ENCODE measurements at regions not wholly inside any gene's neighbourhood (a gene's known extent, or its start where the extent isn't known, plus 50 kb on each side); places are given as distances from the start of the nearest gene placed in this dataset.

DNA sequence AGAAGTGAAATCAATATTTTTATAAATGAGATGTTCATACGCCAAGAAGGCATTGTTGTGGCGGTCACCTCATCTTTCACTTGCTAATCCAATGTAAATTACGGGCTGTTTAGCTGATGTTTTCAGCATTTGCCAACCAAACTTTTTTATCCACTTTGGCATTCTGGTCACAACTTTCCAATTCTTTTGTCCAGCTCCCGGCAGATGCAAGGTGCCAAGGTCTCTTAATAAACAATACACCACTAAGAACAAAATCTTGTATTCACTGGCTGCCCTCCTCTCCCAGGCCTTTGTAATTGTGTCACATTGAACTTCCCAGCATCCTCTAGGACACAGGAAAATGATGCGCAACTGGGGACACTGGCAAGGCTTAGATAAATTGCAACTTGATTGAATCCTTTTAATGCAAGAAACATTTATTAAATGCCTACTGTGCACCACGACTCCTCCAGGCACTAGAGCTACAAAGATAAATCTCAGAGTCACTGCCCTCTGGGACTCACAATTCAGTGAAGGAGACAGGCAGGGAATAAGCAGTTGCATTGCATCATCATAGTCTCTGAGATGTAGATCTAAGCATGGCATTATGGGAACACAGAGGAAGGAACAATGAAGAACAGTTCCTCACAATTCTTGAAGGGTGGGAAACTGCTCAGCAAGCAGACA lies 165.4 kb upstream of the C16orf82 start:
- TF ChIP-seq, protein P1, sequence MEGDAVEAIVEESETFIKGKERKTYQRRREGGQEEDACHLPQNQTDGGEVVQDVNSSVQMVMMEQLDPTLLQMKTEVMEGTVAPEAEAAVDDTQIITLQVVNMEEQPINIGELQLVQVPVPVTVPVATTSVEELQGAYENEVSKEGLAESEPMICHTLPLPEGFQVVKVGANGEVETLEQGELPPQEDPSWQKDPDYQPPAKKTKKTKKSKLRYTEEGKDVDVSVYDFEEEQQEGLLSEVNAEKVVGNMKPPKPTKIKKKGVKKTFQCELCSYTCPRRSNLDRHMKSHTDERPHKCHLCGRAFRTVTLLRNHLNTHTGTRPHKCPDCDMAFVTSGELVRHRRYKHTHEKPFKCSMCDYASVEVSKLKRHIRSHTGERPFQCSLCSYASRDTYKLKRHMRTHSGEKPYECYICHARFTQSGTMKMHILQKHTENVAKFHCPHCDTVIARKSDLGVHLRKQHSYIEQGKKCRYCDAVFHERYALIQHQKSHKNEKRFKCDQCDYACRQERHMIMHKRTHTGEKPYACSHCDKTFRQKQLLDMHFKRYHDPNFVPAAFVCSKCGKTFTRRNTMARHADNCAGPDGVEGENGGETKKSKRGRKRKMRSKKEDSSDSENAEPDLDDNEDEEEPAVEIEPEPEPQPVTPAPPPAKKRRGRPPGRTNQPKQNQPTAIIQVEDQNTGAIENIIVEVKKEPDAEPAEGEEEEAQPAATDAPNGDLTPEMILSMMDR (IDR thresholded peaks at IDR 0.05) = no peak
- H3K27ac ChIP-seq = no peak overlapping the region
- H3K4me3 ChIP-seq = no peak overlapping the region
- DNase-seq (no peak), ATAC-seq (no peak)
- H3K9me3 ChIP-seq = no peaks in the 10 kb centered on the region
- no peaks in the 10 kb centered on the region for H3K36me3 ChIP-seq
- no peaks in the 10 kb centered on the region for H3K4me1 ChIP-seq
- no peaks in the 10 kb centered on the region for H3K27me3 ChIP-seq
- intact Hi-C loops (cut with DNase I) = no loop called here

DNA sequence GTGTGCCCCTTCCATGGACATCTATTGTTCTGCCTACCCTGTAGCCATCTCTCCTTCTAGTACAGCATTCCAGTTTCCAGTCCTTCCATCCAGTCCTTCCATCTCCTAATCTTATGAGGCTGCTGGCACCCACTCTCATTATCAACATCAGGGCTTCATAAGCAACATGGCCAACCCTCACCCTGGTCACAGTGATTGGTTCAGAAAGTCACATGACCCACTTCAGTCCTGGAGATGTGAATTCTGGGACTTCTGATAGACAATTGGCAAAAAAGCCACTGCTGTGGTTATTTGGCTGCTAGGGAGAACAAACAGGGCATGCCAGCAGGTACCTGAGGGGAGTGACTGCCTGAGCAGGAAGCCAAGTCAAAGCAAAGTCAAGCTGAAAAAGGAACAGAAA lies 164.7 kb upstream of the C16orf82 start:
- intact Hi-C loops (cut with DNase I) = no loop called here
- H3K9me3 ChIP-seq = no peaks in the 10 kb centered on the region
- no peak overlapping the region for H3K4me3 ChIP-seq
- H3K4me1 ChIP-seq = no peaks in the 10 kb centered on the region
- no peak overlapping the region for H3K27ac ChIP-seq
- TF ChIP-seq, protein P1 (IDR thresholded peaks at IDR 0.05) = no peak
- no peaks in the 10 kb centered on the region for H3K36me3 ChIP-seq
- DNase-seq (no peak), ATAC-seq (no peak)
- H3K27me3 ChIP-seq = no peaks in the 10 kb centered on the region

DNA sequence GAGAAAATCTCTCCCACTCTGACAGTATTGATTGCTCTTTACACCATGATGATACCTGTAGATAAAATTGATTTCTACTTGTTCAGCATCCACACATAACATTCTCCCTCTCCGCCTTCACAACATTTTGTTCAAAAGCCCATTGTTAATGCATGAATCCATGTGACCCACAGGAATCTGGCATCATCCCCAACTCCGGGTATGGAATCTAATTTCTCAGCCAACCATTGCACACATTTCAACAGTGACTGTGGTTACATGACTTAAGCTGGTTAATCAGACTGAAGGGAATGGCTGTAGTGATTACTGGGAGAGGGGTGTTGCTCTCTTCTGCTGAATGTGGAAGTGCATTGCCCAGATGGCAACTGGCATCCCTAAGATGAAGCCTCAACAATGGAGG lies 161.4 kb upstream of the C16orf82 start:
- Histone ChIP-seq H3K36me3 (no peaks in the 10 kb centered on the region), H3K9me3 (no peaks in the 10 kb centered on the region), H3K4me3 (no peak overlapping the region), H3K27ac (no peak overlapping the region), H3K4me1 (no peaks in the 10 kb centered on the region), H3K27me3 (no peaks in the 10 kb centered on the region)
- DNase-seq = no peak
- TF ChIP-seq, protein P1 (IDR thresholded peaks at IDR 0.05) = no peak
- no peak for ATAC-seq
- intact Hi-C loops (cut with DNase I) = no loop called here

DNA sequence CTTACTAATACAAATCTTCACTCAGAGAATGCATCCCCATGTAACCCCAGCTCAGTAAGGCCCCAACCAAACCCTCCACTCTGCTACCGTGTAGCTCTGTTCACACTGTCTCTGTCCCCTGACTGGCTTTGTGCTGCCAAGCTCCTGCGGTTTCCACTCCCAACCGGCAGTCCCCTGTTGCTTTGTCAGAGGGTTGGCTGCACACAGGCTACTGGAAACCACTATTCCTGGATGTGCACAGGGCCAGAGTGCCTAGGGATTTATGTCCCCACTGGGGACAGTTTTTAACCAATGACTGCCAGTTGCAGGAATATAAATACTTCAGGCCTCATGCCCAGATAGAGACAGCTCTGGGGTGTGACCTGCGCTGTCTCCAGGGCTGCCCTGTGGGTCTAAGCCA lies 157.1 kb upstream of the C16orf82 start:
- no peak for ATAC-seq
- H3K9me3 ChIP-seq = no peaks in the 10 kb centered on the region
- H3K27me3 ChIP-seq = no peaks in the 10 kb centered on the region
- DNase-seq = no peak
- H3K27ac ChIP-seq = no peak overlapping the region
- no peaks in the 10 kb centered on the region for H3K4me1 ChIP-seq
- H3K36me3 ChIP-seq = no peaks in the 10 kb centered on the region
- TF ChIP-seq, protein P1 (IDR thresholded peaks at IDR 0.05) = no peak
- no peak overlapping the region for H3K4me3 ChIP-seq
- intact Hi-C loops (cut with DNase I) = no loop called here

DNA sequence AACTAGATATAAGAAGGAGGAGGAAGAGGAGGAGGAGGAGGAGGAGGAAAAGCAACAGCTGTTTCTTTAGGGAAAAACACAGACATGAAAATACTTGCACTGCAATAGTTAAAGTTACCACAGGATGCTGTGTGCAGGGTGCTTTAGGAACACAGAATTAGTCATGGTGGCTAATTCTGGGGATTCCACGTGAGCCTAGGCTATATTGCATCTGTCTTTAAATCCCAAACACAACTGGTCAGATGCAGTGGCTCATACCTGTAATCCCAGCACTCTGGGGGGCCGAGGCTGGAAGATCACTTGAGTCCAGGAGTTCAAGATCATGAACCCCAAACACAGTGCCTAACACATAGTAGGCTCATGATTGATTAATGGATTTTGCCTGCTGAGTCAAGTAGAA lies 155.3 kb upstream of the C16orf82 start:
- no peak for ATAC-seq
- no peaks in the 10 kb centered on the region for H3K9me3 ChIP-seq
- no peaks in the 10 kb centered on the region for H3K4me1 ChIP-seq
- H3K4me3 ChIP-seq = no peak overlapping the region
- no peak for DNase-seq
- TF ChIP-seq, protein P1 (IDR thresholded peaks at IDR 0.05) = no peak
- no peak overlapping the region for H3K27ac ChIP-seq
- H3K36me3 ChIP-seq = no peaks in the 10 kb centered on the region
- intact Hi-C loops (cut with DNase I) = no loop called here
- no peaks in the 10 kb centered on the region for H3K27me3 ChIP-seq

DNA sequence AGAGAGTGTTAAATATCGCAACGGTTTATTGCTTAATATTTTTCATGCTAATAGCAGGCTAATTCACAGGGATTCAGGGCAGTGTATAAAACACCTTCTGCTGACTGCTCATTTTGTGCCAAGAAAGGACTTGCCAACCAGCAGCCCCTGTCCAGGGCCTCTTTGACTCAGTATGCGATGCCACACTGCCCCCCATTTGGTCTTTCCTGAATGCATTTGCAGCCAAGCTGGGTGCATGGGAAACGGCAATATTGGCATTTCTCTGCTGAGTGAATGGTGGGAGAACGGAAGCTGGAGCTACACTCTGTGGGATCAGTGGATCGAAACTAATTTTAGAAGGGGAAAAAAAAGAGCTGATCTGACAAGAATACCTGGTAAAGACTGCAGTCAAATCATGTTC lies 152.9 kb upstream of the C16orf82 start:
- DNase-seq = no peak
- Histone ChIP-seq H3K36me3 (no peaks in the 10 kb centered on the region), H3K27me3 (no peaks in the 10 kb centered on the region), H3K4me1 (no peaks in the 10 kb centered on the region), H3K9me3 (no peaks in the 10 kb centered on the region), H3K4me3 (no peak overlapping the region), H3K27ac (no peak overlapping the region)
- ATAC-seq = no peak
- TF ChIP-seq, protein P1 (IDR thresholded peaks at IDR 0.05) = no peak
- intact Hi-C loops (cut with DNase I) = no loop called here

Data from upper lobe of right lung (tissue), 1 donor.